ENCODE measurements at regions not wholly inside any gene's neighbourhood (a gene's known extent, or its start where the extent isn't known, plus 50 kb on each side); places are given as distances from the start of the nearest gene placed in this dataset.
A peak's percentile ranks its signal among the peaks of the same experiment; 100 is the strongest.

DNA sequence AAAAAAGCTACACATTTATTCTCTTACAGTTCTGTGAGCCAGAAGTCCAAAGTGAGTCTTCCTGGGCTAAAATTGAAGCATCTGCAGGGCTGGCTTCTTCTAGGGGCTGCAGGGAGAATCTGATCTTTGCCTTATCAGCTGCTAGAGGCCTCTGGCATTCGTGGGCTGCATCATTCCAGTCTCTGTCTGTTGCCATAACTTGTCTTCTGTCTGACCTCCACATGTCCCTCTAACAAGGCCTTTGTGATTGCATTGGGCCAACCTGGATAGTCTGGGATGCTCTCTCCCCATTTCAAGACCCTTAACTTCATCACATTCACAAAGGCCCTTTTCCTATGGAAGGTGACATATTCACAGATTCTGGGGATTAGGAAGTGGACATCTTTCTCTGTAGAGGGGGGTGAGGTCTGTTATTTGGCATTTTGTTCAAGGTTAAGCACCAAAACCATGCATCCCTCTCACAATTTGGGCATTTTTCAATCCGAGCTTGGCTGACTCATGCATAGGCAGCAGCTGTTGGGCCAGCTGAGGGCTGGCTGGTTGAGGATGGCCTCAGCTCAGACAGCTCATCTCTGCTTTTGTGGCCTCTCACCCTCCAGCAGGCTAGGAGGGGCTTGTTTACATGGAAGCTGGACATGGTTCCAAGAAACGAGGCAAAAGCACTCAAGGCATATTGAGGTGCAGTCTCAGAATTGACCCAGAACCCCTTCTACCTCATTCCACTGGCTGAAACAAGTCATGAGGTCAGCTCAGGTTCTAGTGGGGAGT lies 116.1 kb upstream of the NXT1 start:
- no peak overlapping the region for H3K27ac ChIP-seq
- H3K4me3 ChIP-seq: no peak overlapping the region
- peaks cover 14% of the 10 kb centered on the region for H3K4me1 ChIP-seq
- no peaks in the 10 kb centered on the region for H3K36me3 ChIP-seq
- H4K20me1 ChIP-seq: no peaks in the 10 kb centered on the region
- TF ChIP-seq Cebpa-rat (IDR thresholded peaks at IDR 0.05): no peak
- H3K9ac ChIP-seq: no peak overlapping the region
- no peak overlapping the region for H3K4me2 ChIP-seq
- H3K9me3 ChIP-seq: peaks cover 48% of the 10 kb centered on the region
- H3K27me3 ChIP-seq: no peaks in the 10 kb centered on the region

DNA sequence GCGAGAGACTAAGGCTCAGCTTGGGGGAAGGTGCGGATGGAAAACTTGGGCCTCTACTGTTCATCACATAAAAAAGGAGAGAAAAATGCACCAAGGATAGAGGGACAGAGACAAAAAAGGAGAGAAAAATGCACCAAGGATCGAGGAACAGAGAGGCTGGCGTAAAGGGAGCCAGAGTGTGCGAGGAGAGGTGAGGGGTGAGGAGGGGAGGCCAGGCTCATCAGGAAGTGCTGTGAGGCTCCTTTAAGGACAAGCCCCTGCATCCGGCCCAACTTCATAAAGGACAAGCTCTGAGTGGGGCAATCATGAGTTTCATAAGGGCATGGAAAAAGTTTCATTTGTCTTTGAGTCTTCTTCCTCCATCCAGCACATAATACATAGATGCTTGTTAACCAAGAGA lies 117.2 kb upstream of the NXT1 start:
- Histone ChIP-seq H4K20me1 (no peaks in the 10 kb centered on the region), H3K4me1 (peaks cover 14% of the 10 kb centered on the region), H3K27ac (no peak overlapping the region), H3K4me3 (no peak overlapping the region), H3K9ac (no peak overlapping the region), H3K36me3 (no peaks in the 10 kb centered on the region), H3K27me3 (no peaks in the 10 kb centered on the region), H3K9me3 (peaks cover 38% of the 10 kb centered on the region), H3K4me2 (no peak overlapping the region)
- TF ChIP-seq Cebpa-rat (IDR thresholded peaks at IDR 0.05): no peak

DNA sequence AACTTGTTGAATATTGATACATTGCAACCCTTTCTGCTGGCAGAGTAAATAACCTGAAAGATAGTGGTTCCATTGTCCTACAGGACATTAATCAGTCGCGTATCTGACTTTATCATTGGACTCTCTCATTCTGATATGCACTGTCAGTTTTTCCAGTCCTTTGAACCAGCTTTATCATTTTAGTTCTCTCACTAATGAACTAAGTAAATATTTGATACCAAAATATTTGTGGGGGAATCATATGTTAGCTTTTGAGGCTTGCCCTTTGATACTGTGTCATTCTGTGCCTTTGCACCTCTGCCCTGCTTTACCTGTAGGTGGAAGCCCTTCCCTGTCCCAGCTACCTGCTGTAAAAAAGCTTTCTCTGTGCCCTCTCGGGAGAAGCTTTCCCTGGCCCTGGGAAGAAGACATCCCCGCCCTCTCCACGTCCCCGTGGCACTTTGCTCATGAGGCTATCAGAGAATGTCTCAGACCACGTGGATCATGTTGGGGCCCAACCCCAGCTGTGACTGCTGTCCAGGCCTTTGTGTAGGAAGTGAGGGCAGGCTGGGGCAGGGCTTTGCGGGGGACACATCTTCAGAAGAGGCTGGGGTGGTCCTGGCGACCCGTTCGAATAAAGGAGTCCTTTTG lies 117.8 kb upstream of the NXT1 start:
- Histone ChIP-seq H3K27me3 (no peaks in the 10 kb centered on the region), H3K9ac (no peak overlapping the region), H3K9me3 (peaks cover 38% of the 10 kb centered on the region), H3K36me3 (no peaks in the 10 kb centered on the region), H3K4me2 (no peak overlapping the region), H3K4me3 (no peak overlapping the region), H3K4me1 (peaks cover 14% of the 10 kb centered on the region), H4K20me1 (no peaks in the 10 kb centered on the region), H3K27ac (no peak overlapping the region)
- no peak for TF ChIP-seq Cebpa-rat (IDR thresholded peaks at IDR 0.05)

- Histone ChIP-seq H3K9me3 (peaks cover 38% of the 10 kb centered on the region), H3K27me3 (no peaks in the 10 kb centered on the region), H4K20me1 (no peaks in the 10 kb centered on the region), H3K4me2 (no peak overlapping the region), H3K27ac (no peak overlapping the region), H3K36me3 (no peaks in the 10 kb centered on the region), H3K9ac (no peak overlapping the region), H3K4me3 (no peak overlapping the region), H3K4me1 (peaks cover 14% of the 10 kb centered on the region)
- no peak for TF ChIP-seq Cebpa-rat (IDR thresholded peaks at IDR 0.05)
Observed at GRCh38 chr20:23232219-23232581, 118.4 kb upstream of the NXT1 start.

- H3K4me3 ChIP-seq: no peak overlapping the region
- H3K9ac ChIP-seq: no peak overlapping the region
- no peaks in the 10 kb centered on the region for H4K20me1 ChIP-seq
- no peaks in the 10 kb centered on the region for H3K36me3 ChIP-seq
- no peak overlapping the region for H3K27ac ChIP-seq
- H3K4me2 ChIP-seq: peak overlapping the region; percentile 32
- no peak for TF ChIP-seq Cebpa-rat (IDR thresholded peaks at IDR 0.05)
- H3K4me1 ChIP-seq: peaks cover 14% of the 10 kb centered on the region
- H3K9me3 ChIP-seq: peaks cover 38% of the 10 kb centered on the region
- no peaks in the 10 kb centered on the region for H3K27me3 ChIP-seq
Observed at GRCh38 chr20:23231561-23232218, 118.9 kb upstream of the NXT1 start.

DNA sequence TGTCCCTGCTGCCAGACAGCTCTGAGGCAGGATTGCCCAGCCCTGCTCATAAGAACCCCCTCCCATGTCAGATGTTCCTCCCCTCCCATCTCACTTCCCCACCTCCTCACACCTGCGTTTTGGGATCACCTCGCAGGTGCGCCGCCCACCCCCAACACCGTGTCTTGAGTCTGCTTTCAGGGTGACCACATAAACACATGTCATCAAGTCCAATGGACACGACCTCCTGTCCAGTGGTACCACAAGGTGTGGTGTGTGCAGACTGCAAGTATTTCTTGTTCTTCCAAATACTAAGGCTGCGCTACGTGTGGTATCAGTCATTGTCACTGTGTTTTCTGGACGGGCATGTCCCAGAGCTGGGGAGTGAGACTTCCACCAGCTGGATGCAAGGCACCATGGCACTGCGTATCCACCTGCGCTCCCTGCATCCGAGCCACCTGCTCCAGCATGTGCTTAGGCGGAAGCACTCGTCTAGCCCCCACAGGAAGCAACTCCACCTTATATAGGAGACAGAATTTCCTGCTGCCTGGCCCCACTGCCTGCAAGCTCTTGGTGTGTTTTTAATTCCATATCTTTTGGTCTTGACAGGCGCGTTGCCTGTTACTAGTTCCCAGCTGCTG lies 119.7 kb upstream of the NXT1 start:
- TF ChIP-seq Cebpa-rat (IDR thresholded peaks at IDR 0.05): no peak
- peaks cover 38% of the 10 kb centered on the region for H3K9me3 ChIP-seq
- no peak overlapping the region for H3K27ac ChIP-seq
- peak overlapping the region; percentile 32 for H3K4me2 ChIP-seq
- peaks cover 14% of the 10 kb centered on the region for H3K4me1 ChIP-seq
- H3K27me3 ChIP-seq: no peaks in the 10 kb centered on the region
- H3K9ac ChIP-seq: no peak overlapping the region
- H3K4me3 ChIP-seq: no peak overlapping the region
- no peaks in the 10 kb centered on the region for H4K20me1 ChIP-seq
- H3K36me3 ChIP-seq: no peaks in the 10 kb centered on the region

GRCh38 chr20:23229989-23230388 lies 120.6 kb upstream of the NXT1 start:
- peaks cover 31% of the 10 kb centered on the region for H3K9me3 ChIP-seq
- no peaks in the 10 kb centered on the region for H3K27me3 ChIP-seq
- H3K36me3 ChIP-seq: no peaks in the 10 kb centered on the region
- no peak overlapping the region for H3K4me3 ChIP-seq
- H3K9ac ChIP-seq: no peak overlapping the region
- no peaks in the 10 kb centered on the region for H4K20me1 ChIP-seq
- H3K4me1 ChIP-seq: peaks cover 23% of the 10 kb centered on the region
- H3K27ac ChIP-seq: no peak overlapping the region
- TF ChIP-seq Cebpa-rat (IDR thresholded peaks at IDR 0.05): no peak
- no peak overlapping the region for H3K4me2 ChIP-seq

GRCh38 chr20:23228912-23229311 lies 121.7 kb upstream of the NXT1 start:
- H3K36me3 ChIP-seq: no peaks in the 10 kb centered on the region
- no peak overlapping the region for H3K9ac ChIP-seq
- no peak for TF ChIP-seq Cebpa-rat (IDR thresholded peaks at IDR 0.05)
- H3K9me3 ChIP-seq: peaks cover 26% of the 10 kb centered on the region
- H3K4me3 ChIP-seq: no peak overlapping the region
- H3K27me3 ChIP-seq: no peaks in the 10 kb centered on the region
- H3K27ac ChIP-seq: no peak overlapping the region
- H3K4me2 ChIP-seq: no peak overlapping the region
- H4K20me1 ChIP-seq: no peaks in the 10 kb centered on the region
- peaks cover 23% of the 10 kb centered on the region for H3K4me1 ChIP-seq

- H3K4me3 ChIP-seq: no peak overlapping the region
- no peak overlapping the region for H3K9ac ChIP-seq
- no peaks in the 10 kb centered on the region for H4K20me1 ChIP-seq
- H3K4me1 ChIP-seq: peaks cover 23% of the 10 kb centered on the region
- no peaks in the 10 kb centered on the region for H3K36me3 ChIP-seq
- no peaks in the 10 kb centered on the region for H3K27me3 ChIP-seq
- peaks cover 29% of the 10 kb centered on the region for H3K9me3 ChIP-seq
- H3K4me2 ChIP-seq: no peak overlapping the region
- no peak for TF ChIP-seq Cebpa-rat (IDR thresholded peaks at IDR 0.05)
- H3K27ac ChIP-seq: no peak overlapping the region
Observed at GRCh38 chr20:23227976-23228375, 122.6 kb upstream of the NXT1 start.

DNA sequence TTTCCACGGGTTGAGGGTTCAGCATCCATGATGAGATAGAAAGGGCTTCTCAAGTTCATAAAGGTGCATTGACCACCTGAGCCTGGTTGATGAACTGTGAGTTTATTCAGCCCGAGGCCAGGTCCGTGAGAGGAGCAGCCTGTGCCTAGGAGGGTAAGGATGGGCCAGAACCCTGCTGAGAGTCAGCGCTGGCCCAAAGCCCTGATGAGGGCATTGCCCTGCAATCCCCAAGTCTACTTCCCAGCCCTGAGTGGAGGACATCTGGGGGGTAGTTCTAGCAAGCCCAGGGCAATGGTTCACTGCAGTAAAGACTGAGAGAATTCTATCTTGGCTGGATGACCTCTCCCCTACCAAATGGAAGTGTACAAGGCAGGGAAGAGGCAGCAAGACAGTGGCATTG lies 123.3 kb upstream of the NXT1 start:
- peaks cover 23% of the 10 kb centered on the region for H3K4me1 ChIP-seq
- H3K27me3 ChIP-seq: no peaks in the 10 kb centered on the region
- TF ChIP-seq Cebpa-rat (IDR thresholded peaks at IDR 0.05): no peak
- H3K4me2 ChIP-seq: no peak overlapping the region
- no peaks in the 10 kb centered on the region for H3K36me3 ChIP-seq
- no peak overlapping the region for H3K4me3 ChIP-seq
- H3K27ac ChIP-seq: no peak overlapping the region
- peaks cover 29% of the 10 kb centered on the region for H3K9me3 ChIP-seq
- no peak overlapping the region for H3K9ac ChIP-seq
- no peaks in the 10 kb centered on the region for H4K20me1 ChIP-seq

All from BLaER1 (cell line).